Daoy (cell line): ENCODE measurements at regions not wholly inside any gene's neighbourhood (a gene's known extent, or its start where the extent isn't known, plus 50 kb on each side); places are given as distances from the start of the nearest gene placed in this dataset.
A peak's percentile ranks its signal among the peaks of the same experiment; 100 is the strongest.

Experiments
- DNase-seq: peaks from one replicate; pipeline ENCODE4 v3.0.0-alpha.2; 2015; ENCODE audit warnings: low read depth

- no peak for DNase-seq
Measured at GRCh38 chr2:215717501-215718381, 281.9 kb upstream of the FN1 start.

GRCh38 chr2:215716956-215717355 is 281.1 kb upstream of the FN1 start:
- no peak for DNase-seq

- DNase-seq: no peak
Measured at GRCh38 chr2:215712871-215713790, 277.3 kb upstream of the FN1 start.

- DNase-seq: peak; percentile 53
Measured at GRCh38 chr2:215712219-215712868, 276.5 kb upstream of the FN1 start.

GRCh38 chr2:215711471-215712034 is 275.7 kb upstream of the FN1 start:
- DNase-seq: peak; percentile 82

- no peak for DNase-seq
Measured at GRCh38 chr2:215707608-215708007, 271.7 kb upstream of the FN1 start.

- DNase-seq: no peak
Measured at GRCh38 chr2:215705771-215706361, 270.0 kb upstream of the FN1 start.

- DNase-seq: no peak
Measured at GRCh38 chr2:215705281-215705680, 269.4 kb upstream of the FN1 start.

GRCh38 chr2:215702116-215702902 is 266.4 kb upstream of the FN1 start:
- DNase-seq: peak; percentile 66

GRCh38 chr2:215699700-215700538 is 264.1 kb upstream of the FN1 start:
- DNase-seq: no peak

- DNase-seq: no peak
Measured at GRCh38 chr2:215699018-215699417, 263.1 kb upstream of the FN1 start.

- DNase-seq: peak; percentile 94
Measured at GRCh38 chr2:215698566-215698965, 262.7 kb upstream of the FN1 start.

- DNase-seq: no peak
Measured at GRCh38 chr2:215697496-215697895, 261.6 kb upstream of the FN1 start.

- no peak for DNase-seq
Measured at GRCh38 chr2:215697003-215697402, 261.1 kb upstream of the FN1 start.

- no peak for DNase-seq
Measured at GRCh38 chr2:215695861-215696260, 260.0 kb upstream of the FN1 start.

GRCh38 chr2:215693999-215694580 is 258.2 kb upstream of the FN1 start:
- no peak for DNase-seq

GRCh38 chr2:215693193-215693998 is 257.5 kb upstream of the FN1 start:
- peak; percentile 80 for DNase-seq

GRCh38 chr2:215692387-215693079 is 256.7 kb upstream of the FN1 start:
- DNase-seq: peak; percentile 65
